Epithelial cell of prostate (primary cell): ENCODE measurements at regions not wholly inside any gene's neighbourhood (a gene's known extent, or its start where the extent isn't known, plus 50 kb on each side); places are given as distances from the start of the nearest gene placed in this dataset.

Experiments
- DNase-seq: peaks from one replicate; pipeline ENCODE4 v3.0.0-alpha.2; 2011; ENCODE audit warnings: low read depth, low spot score
- H3K27ac ChIP-seq: fragments of 450-650 bp; 2 replicates; pipeline ENCODE4 v1.5.1; 2017; ENCODE audit warnings: mild to moderate bottlenecking

DNA sequence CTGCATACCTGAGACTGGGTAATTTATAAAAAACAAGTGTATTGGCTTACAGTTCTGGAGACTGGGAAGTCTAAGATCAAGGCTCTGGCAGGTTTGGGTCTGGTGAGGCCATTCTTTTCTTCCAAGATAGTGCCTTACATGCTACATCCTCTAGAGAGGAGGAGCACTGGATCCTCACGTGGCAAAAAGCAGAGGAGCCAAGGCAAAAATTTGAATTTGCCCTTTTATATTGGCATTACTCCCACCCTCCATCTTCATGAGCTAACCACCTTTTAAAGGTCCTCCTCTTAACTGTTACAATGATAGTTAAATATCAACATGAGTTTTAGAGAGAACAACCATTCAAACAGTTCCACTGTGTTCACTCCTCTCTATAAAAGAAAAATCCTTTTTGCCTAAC lies 286.3 kb upstream of the SEL1L start:
- H3K27ac ChIP-seq, result no peak overlapping the region
- no peak for DNase-seq

DNA sequence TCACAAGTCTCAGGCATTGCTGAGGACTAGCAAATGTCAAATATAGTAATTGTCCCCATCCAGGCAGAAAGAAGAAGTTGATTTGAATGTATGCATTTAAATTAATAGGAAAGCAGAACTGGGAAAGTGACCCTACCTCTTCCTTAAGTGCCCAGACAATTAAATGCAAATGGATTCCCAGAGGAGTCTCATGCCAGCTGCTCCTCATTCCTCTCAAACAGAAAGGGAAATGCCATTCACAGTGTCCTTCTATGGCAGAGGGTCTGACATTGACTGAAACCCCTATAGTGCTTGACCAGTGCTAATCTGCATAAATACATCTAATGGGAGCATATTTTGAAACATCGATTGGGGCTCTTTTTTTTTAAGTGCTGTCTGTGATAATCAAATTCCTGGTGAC lies 292.4 kb upstream of the SEL1L start:
- no peak for DNase-seq
- H3K27ac ChIP-seq, result no peak overlapping the region

DNA sequence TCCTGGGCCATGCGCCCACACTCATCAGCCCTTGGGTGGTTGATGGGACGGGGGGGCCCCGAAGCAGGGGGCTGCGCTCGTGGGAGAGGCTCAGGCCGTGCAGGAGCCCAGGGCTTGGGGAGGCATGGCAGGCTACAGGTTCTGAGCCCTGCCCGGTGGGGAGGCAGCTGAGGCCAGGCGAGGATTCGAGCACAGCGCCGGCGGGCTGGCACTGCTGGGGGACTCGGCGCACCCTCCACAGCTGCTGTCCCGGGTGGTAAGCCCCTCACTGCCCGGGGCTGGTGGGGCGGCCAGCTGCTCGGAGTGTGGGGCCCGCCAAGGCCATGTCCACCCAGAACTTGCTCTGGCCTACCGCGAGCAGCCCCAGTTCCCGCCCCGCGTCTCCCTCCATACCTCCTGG lies 295.8 kb upstream of the SEL1L start:
- DNase-seq, result no peak

DNA sequence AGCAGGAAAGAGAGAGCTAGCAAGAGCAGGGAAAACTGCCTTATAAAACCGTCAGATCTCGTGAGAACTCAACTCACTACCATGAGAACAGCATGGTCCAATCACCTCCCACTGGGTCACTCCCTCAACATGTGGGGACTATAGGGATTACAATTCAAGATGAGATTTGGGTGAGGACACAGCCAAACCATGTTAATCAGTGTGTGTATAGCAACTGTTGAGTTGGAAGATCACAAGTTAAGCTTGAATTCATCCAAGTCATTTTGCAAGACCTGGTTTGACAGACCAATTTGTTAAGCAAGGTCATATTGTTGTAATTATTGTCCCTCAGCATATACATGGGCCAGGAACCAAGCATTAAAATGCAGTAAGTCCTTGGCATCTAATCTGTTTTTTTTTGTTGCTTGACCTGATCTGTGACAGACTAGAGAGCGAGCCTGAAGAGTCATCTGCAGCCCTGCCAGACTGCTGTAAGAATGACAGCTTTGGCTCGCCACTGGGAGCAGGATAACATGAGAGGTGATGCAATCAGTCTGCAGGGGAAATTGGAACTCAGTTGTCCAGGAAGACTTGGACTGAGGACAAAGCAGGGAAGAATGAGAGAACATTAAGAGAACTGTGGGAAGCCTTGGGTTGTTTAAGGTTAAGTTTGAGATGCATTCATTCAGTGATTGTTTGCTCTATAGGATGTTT lies 297.6 kb upstream of the SEL1L start:
- no peak for DNase-seq
- H3K27ac ChIP-seq, result no peak overlapping the region

More for the DNA sequence above, 295.8 kb upstream of the SEL1L start:
- no peak overlapping the region for H3K27ac ChIP-seq

DNA sequence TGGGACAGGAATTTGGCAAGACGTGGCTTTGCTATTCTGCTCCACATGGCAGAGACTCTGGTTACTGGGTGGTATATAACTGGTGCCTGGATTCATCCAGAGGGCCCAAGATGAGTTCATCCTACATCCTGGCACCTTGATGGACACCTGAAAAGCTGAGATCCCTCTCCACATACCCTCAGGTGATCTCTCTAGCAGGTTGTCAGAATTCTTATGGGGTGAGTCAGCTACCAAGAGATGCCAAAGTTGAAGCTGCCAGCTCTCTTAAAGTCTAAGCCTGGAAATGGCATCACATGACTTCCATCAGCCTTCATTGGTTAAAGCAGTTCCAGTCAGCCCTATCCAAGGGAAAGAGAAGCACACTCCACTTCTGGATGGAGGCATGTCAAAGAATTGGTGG lies 300.7 kb upstream of the SEL1L start:
- H3K27ac ChIP-seq, result no peak overlapping the region
- no peak for DNase-seq

DNA sequence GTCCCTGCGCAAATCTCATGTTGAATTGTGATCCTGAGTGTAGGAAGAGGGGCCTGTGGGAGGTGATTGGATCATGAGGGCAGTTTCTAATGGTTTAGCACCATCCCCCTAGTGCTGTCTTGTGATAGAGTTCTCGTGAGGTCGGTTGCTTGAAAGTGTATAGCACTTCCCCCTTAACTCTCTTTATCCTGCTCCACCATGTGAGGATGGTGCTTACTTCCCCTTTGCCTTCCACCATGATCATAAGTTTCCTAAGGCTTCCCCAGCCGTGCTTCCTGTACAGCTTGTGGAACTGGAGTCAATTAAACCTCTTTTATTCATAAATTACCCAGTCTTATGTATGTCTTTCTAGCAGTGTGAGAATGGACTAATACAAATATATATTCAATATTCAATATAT lies 303.7 kb upstream of the SEL1L start:
- no peak overlapping the region for H3K27ac ChIP-seq

DNA sequence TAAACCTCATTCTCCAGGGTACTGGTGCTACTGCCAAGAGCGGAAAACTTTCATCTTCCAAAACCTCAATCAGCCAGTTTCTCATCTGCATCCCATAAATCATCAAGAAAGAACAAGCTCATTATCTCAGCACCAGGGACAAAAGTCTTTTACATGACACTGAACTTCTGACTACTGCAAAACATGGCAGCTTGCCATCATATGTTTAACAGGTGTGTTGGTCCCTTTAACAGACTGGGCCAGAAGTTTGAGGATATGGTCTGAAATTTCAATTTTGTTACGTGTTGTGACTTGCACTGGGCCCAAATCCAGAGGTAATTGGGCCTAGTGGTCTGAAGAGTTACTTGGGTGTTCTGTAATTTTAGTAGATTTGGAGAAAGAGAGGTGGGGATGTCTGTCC lies 305.4 kb upstream of the SEL1L start:
- H3K27ac ChIP-seq, result no peak overlapping the region
- DNase-seq, result no peak

More for the DNA sequence above, 303.7 kb upstream of the SEL1L start:
- DNase-seq, result no peak

DNA sequence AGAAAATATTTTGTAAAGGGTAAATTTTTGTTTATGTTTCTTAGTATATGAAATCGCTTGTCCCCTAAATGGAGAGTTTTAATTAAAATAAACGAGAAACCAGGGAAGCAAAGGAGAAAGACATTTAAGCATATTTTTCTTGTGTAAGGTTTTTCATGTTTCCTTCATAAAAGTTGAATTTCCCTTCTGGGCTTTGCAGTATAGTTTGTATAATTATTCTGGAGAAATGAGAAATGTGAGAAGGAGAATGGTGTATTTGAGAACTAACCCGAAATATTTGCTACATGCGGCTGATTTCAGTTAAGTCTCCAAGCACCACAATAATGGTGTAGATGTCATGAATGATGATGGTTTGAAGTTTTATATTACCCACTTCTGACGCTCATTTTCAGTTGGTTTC lies 307.7 kb upstream of the SEL1L start:
- no peak for DNase-seq
- H3K27ac ChIP-seq, result no peak overlapping the region

DNA sequence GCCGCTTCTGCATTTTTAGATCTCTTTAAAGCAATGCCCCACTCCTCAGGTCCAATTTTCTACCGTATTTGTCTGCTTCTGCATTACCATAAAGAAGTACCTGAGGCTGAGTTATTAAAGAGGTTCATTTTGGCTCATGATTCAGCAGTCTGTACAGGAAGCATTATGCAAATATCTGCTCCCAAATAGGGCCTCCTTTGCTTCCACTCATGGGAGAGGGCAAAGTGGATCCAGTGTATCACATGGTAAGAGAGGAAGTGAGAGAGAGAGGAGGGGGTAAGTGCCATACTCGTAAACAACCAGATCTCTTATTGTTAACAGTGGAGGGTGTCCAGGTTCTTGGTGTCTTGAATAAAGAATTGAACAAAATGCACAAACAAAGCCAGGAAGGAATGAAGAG lies 316.1 kb upstream of the SEL1L start:
- no peak for DNase-seq
- no peak overlapping the region for H3K27ac ChIP-seq

DNA sequence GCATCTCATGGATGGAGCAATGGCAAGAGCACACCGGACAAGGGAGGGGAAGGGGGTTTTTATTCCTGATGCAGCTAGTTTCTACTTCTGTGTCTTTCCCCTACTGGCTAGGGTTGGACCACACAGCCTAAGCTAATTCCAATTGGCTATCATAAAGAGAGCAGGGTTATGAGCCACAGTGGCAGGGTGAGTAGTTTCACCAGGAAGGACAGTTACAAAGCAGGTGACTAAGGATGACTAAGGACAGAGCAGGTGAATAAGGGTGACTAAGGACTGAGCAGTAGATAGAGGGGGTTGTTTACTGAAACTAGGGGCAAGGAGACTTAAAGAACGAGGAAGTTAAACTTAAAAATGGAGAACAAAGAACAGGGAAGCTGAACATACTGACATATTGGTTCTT lies 321.4 kb upstream of the SEL1L start:
- DNase-seq, result no peak
- no peak overlapping the region for H3K27ac ChIP-seq

DNA sequence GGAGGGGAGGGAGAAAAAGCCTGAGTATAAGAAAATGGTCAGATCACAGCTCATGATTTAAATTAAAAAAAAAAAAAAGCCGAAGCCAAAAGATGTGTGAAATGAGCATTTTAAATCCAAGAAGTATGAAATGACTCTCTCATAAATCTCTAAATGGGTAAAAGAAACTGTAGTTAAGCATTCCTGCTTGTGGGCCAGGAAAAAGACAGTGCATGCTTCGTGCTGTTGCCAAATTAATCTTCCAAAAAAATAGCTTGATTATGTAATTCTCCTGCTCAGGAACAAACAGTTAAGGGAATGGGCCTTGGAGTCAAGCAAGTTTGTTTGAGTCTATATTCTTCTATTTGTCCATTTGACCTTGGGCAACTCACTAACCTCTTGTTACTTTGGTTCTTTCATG lies 325.4 kb upstream of the SEL1L start:
- DNase-seq, result no peak
- H3K27ac ChIP-seq, result no peak overlapping the region

DNA sequence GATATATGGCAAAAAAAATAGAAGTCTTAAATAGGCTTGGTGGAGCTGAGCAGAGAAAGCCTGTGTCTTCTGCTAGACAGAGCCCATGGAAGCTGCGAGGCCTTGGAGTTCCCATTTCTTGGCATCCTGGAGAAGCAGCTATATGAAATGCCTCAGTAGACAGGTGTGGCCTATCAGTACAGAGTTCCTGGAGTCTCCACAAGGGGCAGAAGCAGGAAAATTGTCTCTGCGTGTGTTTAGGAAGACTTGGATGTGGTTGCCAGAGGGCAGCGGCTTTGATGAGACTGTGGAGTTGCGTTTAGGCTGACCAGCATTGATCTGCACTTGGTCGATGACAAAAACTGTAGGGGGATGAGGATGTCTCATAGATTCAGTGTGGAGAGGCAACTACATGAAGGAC lies 334.5 kb upstream of the SEL1L start:
- DNase-seq, result no peak
- no peak overlapping the region for H3K27ac ChIP-seq

DNA sequence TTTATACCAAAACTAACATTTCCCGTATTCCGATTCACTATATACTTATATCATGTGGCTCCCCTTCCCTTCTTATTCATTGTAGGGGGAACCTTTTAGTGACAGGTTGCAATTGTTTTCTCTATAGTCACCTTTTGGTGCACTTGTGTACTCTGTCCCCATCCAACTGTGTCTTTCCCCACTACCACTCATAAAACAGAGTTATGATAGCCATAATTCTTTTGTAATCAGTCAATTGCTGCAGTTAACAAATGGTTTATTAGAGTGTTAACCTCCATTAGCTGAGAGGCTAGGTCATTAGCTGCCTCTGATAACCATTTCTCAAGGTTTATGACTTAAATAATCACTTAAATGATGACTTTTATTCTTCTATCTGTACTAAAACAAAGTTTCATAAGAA lies 338.1 kb upstream of the SEL1L start:
- no peak for DNase-seq
- no peak overlapping the region for H3K27ac ChIP-seq

DNA sequence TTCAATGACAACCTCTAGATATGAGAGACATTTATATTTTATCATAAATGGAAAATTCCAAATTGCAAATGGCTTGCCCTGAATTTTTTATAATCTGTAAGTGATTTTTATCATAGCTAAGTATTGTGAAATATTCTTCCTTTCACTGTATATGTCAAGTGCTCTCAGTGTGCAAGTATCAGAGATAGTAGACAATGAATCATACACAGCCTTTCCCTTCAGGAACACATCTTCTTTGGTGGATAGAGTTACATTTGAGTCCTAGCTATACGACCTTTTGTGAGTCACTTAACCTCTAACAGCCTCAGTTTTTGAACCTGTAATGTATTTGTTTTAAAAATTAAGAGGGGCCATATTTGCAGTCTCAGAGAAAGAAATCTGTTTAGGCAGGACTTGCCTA lies 350.7 kb upstream of the SEL1L start:
- no peak for DNase-seq
- no peak overlapping the region for H3K27ac ChIP-seq

DNA sequence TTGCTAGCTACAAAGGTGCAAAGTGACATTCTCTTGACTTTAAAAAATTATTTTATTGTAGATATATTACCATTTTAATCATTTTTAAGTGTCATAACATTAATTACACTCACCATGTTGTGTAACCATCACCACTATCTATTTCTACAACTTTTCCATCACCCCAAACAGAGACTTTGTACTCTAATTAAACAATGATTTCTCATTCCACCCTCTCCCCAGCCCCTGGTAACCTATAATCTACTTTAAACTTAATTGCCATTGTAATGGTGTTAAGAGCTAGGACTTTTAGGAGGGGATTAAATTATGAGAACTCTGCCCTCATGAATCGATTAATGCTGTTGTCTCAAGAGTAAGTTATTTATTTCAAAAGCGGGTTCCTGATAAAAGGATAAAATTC lies 352.9 kb upstream of the SEL1L start:
- no peak for DNase-seq
- H3K27ac ChIP-seq, result no peak overlapping the region

DNA sequence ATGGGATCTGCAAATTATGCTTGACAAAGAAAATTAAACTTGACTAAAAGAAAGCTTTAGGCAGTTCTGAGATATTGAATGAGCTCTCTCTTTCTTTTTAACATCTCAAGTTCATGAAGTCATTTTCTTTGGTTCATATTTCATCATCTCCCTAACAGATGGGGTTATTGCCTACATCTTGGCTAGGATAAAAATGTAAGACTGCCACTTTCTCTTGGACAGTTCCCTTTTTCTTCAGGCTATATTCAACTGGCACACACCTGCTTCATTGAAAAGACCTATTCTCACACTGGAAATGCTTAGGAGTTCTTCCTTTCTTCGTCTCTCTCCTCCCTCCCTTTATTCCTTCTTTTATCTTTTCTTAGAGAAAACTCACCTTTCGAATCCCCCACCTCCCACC lies 355.9 kb upstream of the SEL1L start:
- DNase-seq, result no peak

DNA sequence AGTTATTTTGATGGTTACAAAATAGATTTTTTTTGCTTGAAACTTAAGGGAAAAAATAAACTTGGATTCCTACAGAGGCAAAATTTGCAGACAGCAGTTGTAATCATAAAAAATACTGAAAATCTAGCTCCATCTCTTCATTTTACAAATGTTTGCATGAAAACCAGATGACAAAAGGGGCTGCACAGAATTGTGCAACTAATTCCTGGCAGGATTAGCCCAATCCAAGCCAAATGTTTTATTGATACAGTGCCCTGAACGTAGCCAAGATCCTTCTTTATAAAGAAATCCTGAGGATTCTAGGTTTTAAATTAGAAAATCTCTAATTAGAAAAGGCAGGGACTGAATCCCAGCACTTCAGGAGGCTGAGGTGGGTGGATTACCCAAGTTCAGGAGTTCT lies 356.4 kb upstream of the SEL1L start:
- DNase-seq, result no peak
- no peak overlapping the region for H3K27ac ChIP-seq

More for the DNA sequence above, 355.9 kb upstream of the SEL1L start:
- no peak overlapping the region for H3K27ac ChIP-seq

DNA sequence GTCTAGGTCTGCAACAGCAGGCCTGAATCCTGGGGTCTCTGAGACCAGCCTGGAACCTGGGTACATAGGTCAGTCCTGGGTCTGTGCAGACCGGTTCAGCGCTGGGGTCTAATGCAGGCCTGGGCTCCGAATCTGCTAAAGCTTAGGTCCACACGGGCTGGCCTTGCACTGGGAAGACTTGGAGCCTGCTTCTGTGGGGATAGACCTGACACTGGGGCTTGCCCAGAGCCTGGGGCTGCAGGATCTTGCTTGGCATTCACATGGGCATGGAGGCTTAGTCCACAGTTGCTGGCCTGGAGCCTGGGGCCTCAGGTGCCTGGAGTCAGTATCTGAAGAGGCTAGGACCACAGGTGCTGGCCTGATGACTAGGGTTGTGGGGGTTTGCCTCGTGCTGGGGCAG lies 369.8 kb upstream of the SEL1L start:
- H3K27ac ChIP-seq, result no peak overlapping the region
- no peak for DNase-seq

DNA sequence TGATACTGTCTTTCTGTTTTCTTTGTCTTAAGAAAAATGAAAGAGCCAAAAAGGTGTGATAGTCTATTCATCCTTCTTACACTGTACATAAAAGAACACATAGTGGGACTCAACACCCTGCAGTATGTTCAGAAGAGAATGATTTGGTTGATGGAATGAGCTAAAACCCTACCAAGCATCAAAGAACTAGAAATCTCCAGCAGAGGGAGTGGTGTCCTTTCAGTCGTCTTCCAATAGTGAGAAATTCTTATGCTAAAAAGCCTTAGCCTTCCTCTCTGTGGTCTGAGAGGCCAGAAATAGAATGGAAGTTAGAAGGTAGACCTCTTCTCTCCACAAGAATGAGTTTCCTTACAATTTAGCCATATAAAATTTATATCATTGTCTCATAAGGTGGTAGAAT lies 393.4 kb upstream of the SEL1L start:
- no peak for DNase-seq
- no peak overlapping the region for H3K27ac ChIP-seq

DNA sequence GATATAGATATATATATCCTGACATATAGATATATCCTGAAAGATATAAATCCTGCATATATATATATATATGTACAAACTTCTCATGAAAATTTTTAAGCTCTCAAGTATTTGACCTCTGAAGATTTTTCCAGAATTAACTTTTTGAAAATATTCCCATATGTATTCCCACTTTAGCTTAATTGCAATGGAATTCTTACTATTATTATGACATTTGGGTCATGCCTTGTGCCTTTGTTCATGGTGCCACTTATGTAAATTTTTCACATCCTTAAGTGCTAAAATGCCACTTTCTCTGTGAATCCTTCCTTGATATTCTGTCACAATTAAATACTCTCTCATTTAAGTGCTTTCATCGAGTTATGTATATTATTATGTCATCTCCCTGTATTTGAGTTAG lies 398.2 kb upstream of the SEL1L start:
- H3K27ac ChIP-seq, result no peak overlapping the region
- DNase-seq, result no peak

DNA sequence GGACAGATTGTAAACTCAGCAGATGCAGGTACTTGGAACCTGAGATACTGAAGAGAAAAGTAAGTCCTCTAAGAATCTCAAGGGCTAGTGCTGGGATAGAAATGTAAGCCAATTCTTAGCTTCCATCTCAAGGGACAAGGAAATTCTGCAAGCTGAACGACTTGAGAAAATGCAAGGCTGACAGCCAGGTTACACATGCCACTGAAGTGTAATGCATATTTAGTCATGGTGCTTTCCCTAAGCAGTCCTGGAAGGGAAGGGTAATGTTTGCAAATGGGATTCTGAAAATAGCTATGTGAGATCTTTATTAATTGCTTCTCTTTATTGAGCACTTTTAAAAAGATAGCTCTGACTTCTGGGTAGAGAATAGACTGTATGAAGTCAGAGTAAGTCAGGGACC lies 402.7 kb upstream of the SEL1L start:
- DNase-seq, result no peak
- no peak overlapping the region for H3K27ac ChIP-seq

DNA sequence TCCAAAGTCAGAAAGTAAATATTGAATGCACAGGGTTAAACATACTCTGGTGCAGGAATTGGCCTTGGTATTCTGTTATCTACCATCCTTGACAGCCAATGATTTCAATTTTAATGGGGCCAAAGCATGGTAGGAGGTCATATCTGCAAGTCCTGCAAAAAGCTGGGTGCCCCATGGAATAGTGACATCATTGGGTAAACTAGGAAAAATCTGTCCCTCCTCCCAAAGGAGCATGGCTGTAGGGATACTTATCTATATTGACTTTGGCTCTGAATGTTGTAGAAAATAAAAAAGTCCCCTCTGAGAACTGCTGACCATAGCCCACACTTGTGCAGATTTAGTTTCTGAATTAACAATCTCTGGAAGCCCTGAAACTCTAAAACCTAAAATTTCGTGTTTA lies 403.2 kb upstream of the SEL1L start:
- no peak overlapping the region for H3K27ac ChIP-seq

DNA sequence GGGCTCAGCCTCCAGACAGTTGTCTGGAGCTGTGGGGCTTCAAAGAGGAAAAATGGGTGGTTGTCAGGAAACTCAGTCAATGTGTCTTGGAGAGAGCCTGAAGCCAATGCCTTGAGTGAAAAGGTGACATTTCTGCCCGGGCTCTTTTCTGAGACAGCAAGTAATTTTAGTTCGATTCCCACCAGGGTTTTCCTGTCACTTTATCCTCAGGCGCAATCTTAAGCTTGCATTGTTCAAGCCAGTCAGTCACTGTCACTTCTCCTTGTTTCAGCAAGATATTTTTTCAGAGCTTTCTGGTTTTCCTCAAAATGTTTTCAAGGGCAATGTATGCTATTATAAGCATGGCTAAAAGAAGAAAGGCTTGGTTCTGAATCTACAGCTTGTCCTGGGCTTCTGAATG lies 404.7 kb upstream of the SEL1L start:
- DNase-seq, result no peak
- no peak overlapping the region for H3K27ac ChIP-seq

More for the DNA sequence above, 403.2 kb upstream of the SEL1L start:
- no peak for DNase-seq
